GM18499 (cell line): ENCODE measurements at regions not wholly inside any gene's neighbourhood (a gene's known extent, or its start where the extent isn't known, plus 50 kb on each side); places are given as distances from the start of the nearest gene placed in this dataset.
"Not testable (repeated sequence)": the region's sequence is repeated elsewhere in the genome, so short reads cannot be mapped to it uniquely, and the experiment has no call there.

ENCODE experiments used
- ATAC-seq: cut with Tn5 transposase; IDR thresholded peaks from one replicate; pipeline ENCODE4 v1.9.1; 2021; ENCODE audit warnings: moderate number of reproducible peaks; ENCODE audit not compliant: insufficient read depth, unreplicated experiment

DNA sequence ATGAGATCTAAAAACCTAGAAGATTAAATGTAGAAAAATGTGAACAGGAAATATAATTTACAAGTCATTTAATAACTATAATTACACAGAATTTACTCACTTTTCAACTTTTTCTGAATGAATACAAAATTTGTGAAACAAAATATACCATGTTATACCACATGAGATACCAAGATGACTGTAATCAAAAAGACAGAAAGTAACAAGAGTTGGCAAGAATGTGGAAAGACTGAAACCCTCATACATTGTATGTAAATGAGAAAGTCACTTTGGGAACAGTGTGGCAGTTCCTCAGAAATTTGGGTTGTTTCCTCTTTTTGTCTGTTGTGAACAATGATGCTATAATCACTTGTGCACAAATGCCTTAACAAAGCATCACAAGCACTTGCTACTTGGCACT, 145.4 kb upstream of the ZNF804A start:
- ATAC-seq = no peak

DNA sequence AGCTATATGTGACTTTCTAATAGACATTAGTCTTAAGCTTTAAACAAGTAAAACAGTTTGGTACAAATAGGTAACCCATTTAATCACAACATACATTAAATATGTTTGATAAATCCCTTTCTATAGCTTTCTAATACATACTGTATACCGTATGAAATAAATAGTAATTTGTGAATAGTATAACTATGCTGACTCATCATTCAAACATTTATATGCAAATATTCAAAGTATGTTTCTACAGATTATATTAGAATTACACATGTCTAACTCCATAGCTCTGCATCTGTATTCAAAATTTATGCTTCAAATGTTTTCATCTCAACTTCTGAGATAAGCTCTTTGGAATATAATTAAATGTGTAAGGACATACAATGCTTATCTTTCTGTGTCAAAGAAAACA, 142.7 kb upstream of the ZNF804A start:
- ATAC-seq = no peak

DNA sequence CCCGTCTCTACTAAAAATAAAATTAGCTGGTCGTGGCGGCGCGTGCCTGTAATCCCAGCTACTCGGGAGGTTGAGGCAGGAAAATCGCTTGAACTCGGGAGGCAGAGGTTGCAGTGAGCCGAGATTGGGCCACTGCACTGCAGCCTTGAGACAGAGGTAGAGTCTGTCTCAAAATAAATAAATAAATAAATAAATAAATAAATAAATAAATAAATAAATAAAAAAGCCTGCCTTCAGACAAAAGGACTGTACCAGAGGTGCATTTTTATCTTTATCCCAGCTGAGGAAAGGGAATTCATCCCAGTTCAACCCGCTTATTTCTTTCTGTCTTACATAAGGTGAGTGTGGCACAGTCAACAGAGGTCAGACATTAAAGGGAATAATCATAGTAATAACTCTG, 141.6 kb upstream of the ZNF804A start:
- not testable (repeated sequence) for ATAC-seq

DNA sequence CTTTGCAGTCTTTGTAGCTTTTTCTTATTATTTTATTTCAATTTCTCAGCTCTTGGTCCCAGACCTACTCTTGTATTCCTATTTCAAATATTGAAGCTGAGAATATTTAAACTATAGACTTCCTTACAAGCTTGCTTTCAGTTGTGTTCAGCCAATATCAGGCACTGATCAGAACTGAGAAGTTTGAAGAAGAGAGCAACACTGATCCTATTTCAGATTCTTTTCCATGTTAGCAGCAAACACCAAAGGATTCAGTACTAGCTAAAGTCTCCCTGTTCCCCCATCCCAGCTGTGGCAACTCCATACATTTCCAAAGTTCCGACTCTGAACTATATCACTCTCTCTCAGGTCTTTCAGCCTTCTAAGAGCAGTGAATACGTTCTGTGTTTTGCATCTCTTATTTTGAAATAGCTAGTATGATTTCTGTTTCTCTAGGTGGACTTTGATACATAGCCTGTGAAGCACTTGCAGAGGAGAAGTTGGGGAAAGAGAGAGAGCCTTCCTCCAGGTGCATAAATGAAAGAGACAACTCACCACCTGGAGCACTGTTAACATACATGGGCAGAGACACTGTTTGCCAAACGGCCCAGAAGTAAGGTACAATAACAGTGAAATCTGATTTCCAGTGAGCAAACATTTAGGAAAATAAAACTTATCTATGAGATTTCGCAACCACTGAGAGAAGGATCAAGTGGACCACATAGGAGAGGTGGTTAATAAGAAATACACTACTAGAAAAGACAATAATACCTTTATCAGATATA, 135.0 kb upstream of the ZNF804A start:
- ATAC-seq = no peak

- ATAC-seq = no peak
Measured at GRCh38 chr2:184463866-184464248, 134.5 kb upstream of the ZNF804A start.

DNA sequence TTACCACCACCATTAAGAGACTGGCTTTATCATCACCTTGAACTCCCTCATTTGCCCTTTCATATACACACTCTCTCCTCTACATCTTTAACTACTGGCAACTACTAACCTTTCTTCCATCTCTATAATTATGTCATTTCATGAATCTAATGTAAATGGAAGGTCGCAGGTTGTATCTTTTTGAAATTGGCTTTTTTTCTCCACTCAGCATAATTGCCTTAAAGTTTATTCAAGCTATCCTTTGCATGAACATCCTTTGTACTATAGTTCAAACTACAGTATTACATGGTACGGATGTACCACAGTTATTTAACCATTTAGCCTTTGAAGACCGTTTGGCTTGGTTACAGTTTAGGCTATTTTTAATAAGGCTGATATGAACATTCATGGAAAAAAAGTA, 129.5 kb upstream of the ZNF804A start:
- no peak for ATAC-seq

- ATAC-seq = no peak
Measured at GRCh38 chr2:184472481-184472880, 125.8 kb upstream of the ZNF804A start.

DNA sequence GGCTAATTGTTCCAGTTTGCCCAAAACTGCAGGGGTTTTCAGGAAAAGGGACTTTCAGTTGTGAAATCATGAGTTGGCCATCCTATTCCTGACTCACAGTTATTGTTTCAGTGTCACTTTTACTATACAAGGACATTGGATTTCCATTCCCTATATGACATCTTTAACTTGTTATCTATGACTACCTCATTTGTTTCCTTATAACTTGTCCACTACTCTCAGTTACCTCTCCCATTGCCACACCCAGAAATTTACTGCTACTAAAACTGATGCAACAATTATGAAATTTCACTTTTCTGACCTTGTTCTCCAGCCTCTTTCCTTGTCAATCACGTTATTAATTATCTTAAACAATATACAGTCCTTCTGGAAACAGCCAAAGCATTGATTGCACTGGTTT, 116.5 kb upstream of the ZNF804A start:
- ATAC-seq = no peak

DNA sequence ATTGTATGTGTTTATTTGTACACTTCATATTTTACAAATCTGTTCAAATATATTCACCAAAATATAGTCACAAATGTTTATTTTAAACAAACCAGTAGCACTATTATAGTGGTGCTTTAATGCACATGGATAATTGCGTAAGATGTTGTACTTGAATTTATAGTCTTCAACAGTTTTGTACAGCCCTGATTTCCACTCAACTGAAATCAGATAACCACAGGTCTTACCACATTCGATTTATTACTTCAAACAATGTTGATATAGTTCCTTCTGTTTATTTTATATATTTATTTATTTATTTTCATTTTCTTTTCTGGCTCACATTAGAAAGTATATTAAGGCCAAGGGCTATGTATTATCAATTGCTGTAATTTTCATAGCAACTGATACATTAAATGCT, 99.4 kb upstream of the ZNF804A start:
- ATAC-seq = no peak

GRCh38 chr2:184504252-184504651, 94.1 kb upstream of the ZNF804A start:
- ATAC-seq = no peak

DNA sequence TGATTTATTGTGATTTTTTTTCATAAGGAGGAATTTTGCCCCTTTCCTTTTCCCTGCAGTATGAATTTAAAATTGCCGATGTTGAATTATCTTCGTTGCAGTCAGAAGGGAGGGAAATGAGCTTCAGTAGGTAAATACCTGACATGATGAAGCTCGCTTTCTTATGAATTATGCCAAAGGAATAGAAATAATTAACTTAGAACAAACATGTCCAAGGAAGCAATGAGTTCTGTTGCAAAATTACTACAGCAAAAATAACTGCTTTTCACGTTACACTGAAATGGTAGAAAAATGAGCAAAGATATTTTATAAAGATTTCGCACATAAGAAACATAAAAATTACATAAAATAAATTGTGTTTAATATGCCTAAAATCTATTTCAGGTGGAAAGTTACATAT, 91.1 kb upstream of the ZNF804A start:
- no peak for ATAC-seq

DNA sequence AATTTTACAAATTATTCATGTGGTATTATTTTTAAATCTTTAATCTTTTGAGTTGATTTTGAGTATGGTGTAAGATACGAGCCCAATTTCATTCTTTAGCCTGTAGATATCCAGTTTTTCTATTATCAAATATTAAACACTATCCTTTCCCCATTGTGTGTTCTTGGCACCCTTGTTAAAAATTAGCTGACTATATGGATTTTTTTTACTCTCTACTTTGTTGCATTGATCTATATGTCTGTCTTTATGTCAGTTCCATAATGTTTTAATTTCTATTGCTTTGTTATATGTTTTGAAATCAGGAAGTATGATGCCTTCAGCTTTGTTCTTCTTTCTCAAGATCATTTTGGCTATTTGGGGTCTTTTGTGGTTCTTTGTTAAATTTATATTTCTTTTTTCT, 80.9 kb upstream of the ZNF804A start:
- no peak for ATAC-seq

GRCh38 chr2:184520441-184520840, 77.9 kb upstream of the ZNF804A start:
- ATAC-seq = no peak

DNA sequence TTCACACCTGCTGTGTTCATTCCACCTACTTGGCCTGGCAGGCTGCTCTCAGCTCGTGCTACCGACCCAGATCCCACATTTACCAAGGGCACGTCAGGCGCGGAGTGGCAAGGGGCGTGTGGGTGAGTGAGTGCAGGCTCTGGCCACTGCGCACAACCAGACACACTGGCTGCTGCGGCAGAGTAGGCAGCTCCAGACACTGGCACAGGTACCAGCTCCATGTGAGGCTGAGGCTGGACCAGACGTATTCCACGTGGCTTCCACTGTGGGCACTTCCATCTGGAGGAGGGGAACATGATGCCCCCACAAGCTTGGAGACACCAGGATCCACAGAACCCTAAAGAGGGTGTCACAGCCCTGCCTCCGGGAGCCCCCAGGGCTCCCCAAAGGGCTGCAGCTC, 74.6 kb upstream of the ZNF804A start:
- ATAC-seq = no peak

DNA sequence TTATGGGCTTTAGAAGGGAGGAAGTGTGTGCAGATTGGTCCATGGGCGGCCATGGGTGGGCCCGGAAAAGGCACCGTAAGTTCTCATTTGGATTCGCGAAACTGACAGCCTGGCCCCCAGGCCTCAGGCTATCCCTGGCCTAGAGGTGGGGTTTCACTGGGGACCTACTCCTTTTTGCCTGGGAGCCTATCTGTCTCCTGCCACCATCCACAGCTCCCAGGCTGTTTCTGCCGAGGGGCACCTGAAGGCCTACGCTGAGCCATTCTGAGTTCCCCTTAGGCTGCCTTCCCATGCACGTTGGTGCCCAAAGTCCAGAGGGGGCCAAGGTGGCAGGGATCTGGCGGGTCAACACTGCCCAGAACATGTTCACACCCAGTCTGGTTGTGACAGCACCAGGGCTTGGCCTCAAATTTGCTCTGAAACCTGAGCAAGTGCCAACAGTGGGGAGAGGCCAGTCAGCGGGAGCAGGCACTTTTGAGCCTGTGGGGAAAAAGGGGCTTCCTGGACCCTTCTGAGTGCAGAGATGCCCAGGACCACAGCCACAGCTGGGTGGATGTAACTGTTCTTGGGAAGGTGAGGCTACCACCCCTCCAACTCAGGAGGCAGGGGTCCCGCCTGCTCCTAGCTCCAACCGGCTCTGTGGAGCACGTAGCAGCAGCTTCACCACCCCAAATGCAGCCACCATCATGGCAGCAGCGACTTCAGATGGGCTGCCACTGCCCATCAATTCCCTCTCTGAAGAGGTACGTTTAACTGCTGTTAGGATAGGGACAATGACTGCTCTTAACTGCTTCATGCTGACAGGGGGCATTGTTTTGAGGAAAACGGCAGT, 73.6 kb upstream of the ZNF804A start:
- no peak for ATAC-seq

GRCh38 chr2:184527058-184527457, 71.3 kb upstream of the ZNF804A start:
- no peak for ATAC-seq

DNA sequence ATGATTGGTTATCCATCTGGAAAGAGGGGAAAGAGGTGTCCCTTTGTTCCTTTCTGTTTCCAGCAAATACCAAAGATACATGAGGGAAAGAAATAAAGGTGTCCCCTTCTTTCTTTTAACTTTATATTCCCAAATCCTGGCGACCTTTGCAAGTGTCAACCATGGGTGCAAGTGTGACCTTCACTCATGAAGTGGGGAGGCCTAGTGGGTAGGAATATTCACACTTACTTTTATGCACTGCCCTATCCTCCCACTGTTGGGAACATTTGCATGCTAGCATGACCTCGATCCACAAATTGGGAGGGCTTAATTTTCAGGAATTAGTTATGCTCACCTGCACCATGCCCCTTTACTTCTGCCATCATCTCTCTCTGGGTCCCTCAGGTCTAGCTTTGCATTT, 70.2 kb upstream of the ZNF804A start:
- ATAC-seq = no peak

DNA sequence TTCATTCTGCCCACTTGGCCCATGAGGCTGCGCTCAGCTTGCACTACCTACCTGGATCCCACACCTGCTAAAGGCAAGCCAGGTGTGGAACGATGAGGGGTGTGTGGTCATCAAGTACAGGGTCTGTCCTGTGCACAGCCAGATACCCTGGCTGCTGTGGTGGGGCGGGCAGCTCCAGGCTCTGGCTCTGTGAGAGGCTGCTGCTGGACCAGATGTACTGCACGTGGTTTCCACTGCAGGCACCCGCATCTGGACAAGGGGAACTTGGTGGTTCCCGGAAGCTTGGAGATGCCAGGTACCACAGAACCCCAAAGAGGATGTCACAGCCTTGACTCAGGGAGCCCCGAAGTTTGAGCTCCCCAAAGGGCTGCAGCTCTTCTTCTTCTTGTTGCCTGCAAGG, 68.1 kb upstream of the ZNF804A start:
- no peak for ATAC-seq

DNA sequence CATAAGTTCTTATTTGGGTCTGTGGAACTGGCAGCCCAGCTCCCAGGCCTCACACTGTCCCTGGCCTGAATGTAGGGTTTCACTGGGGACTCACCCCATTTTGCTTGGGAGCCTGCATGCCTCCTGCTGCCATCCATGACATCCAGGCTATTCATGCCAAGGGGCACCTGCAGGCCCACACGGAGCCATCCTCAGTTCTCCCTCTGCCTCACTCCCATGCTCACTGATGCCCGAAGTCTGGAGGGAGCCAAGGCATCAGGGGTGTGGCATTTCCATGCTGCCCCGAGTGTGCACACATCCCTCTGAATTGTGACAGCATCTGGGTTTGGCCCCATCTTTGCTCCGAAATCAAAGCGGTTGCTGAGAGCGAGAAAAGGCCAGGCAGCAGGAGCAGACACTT, 67.4 kb upstream of the ZNF804A start:
- ATAC-seq = no peak

GRCh38 chr2:184532551-184532950, 65.8 kb upstream of the ZNF804A start:
- no peak for ATAC-seq

GRCh38 chr2:184534986-184535385, 63.3 kb upstream of the ZNF804A start:
- ATAC-seq = no peak

DNA sequence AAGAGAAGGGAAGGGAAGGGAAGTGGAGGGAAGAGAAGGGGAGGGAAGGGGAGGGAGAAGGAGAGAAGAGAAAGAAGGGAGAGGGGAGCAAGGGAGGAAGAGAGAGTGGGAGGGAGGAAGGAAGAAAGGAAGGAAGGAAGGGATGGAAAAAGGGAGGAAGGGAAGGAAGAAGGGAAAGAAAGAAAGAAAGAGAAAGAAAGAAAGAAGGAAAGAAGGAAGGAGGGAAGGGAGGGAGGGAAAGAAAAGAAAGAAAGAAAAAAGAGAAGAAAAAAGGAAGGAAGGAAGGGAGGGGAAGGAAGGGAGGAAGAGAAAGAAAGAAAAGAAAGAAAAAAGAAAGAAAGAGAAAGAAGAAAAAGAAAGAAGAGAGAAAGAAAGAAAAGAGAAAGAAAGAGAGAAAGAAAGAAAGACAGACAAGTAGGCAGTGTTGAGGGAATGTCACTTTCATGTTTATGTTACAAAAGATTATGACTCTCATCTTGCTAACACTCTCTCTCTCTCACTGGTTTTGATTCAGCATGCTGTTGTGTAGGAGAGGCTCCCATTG, 58.0 kb upstream of the ZNF804A start:
- ATAC-seq = no peak
